ENCODE measurements at regions not wholly inside any gene's neighbourhood (a gene's known extent, or its start where the extent isn't known, plus 50 kb on each side); places are given as distances from the start of the nearest gene placed in this dataset.

DNA sequence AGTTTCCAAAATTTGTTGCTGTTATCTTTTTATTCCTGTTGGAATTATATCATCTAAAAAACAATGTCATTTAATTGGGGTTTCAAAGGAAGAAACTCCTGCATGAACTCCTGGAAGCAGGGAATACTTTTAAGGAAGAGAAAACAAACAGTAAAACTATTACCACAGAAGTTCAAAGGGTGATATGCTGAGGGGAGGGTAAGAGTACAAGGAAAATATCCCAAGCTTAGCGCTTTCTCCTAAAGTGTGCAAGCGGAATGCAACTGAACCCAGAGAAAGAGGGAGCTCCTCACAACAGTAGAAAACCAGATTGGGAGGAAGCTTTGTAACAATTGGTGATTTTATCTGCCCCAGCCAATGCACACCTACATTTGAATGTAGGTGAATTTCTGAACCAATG is 175.1 kb downstream of the NUFIP1 start:
- Mint-ChIP-seq H3K4me1 (ENCODE audit: low read depth) (peaks cover 8% of the 10 kb centered on the region), H3K27me3 (ENCODE audit: low read depth) (peaks cover 2% of the 10 kb centered on the region), H3K36me3 (ENCODE audit: insufficient read depth) (no peaks in the 10 kb centered on the region), H3K4me3 (no peak overlapping the region), H3K9me3 (no peaks in the 10 kb centered on the region)
- ATAC-seq (no peak), DNase-seq (no peak)

DNA sequence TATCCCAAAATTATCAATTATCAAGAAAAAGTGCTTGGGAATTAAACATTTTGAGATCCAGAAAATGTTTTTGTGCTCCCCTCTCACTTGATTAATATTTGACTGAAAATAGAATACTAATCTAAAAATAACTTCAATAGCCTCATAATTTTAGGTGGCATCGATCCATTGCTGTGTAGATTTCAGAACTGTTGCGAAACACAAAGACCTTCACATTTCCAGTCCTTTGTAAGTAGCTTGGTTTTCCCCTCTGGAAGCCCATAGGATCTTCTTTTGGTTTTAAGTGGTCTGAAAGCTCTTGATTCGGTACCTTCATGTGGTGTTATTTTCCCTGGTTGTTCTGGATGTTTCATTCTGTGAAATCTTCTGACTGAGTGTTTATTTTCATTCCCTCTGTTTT is 176.5 kb downstream of the NUFIP1 start:
- H3K36me3 Mint-ChIP-seq (ENCODE audit: insufficient read depth), result no peaks in the 10 kb centered on the region
- no peaks in the 10 kb centered on the region for H3K9me3 Mint-ChIP-seq
- no peak overlapping the region for H3K4me3 Mint-ChIP-seq
- H3K27me3 Mint-ChIP-seq (ENCODE audit: low read depth), result peaks cover 4% of the 10 kb centered on the region
- DNase-seq, result no peak
- H3K4me1 Mint-ChIP-seq (ENCODE audit: low read depth), result peaks cover 4% of the 10 kb centered on the region
- no peak for ATAC-seq

DNA sequence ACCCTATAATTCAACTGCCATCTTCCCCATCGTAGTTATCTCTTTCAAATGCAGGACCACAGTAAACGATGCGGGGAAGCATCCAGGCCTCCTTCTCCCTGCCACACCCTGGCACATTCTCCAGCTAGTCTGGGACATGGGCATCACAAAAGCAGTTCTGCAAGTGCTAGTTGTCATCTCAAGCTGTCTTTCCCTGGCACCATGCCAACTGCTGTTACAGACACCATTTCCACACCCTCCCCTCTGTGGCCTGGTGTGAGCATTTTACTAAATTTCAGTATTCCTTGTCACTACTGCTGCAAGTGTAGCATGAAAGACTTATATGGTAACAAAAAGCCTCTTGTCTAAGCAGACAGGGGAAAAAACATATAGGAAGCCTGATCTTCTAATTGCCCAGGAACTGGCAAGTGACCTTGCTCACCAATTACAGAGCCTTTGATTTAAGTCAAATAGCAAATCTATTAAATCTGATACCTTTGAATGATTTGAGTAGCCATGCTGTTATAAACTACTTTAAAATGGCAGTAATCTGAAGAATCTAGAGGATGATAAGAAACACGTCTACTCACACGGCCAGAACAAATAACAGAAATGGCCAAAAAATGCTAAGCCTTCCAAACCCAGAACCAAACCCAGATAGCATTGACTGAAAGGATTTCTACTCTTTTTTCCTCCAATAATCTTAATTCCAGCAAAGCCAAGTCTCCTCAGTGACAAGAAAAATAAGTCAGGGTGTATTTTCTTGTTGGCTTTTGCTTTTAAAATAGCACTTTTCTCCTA is 179.0 kb downstream of the NUFIP1 start:
- no peak for ATAC-seq

DNA sequence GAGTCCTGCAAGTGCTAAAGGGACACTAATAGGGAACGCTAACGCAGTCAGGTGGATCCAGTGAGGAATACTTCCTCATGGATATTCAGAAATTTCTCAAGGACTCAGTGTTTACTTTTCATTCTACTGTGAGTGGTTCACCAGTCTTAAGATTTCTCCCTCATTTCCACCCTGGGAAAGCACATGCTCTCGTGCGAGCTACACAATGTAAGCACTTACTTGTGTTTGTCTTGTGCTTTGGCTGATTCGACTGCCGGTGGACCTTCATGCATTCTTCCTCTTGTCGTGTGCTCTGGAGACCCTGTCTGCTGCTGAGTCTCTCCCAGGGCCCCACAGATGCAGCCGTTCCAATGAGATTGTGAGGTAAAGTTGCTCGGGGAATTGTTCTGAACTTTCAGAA is 180.1 kb downstream of the NUFIP1 start:
- Mint-ChIP-seq H3K4me1 (ENCODE audit: low read depth) (no peaks in the 10 kb centered on the region), H3K36me3 (ENCODE audit: insufficient read depth) (no peaks in the 10 kb centered on the region), H3K27me3 (ENCODE audit: low read depth) (peaks cover 5% of the 10 kb centered on the region), H3K9me3 (no peaks in the 10 kb centered on the region), H3K4me3 (no peak overlapping the region)
- DNase-seq, result no peak
- ATAC-seq, result no peak

More for the DNA sequence above, 179.0 kb downstream of the NUFIP1 start:
- DNase-seq, result no peak
- Mint-ChIP-seq H3K27me3 (ENCODE audit: low read depth) (peaks cover 3% of the 10 kb centered on the region), H3K36me3 (ENCODE audit: insufficient read depth) (no peaks in the 10 kb centered on the region), H3K4me3 (no peak overlapping the region), H3K9me3 (no peaks in the 10 kb centered on the region), H3K4me1 (ENCODE audit: low read depth) (no peaks in the 10 kb centered on the region)

DNA sequence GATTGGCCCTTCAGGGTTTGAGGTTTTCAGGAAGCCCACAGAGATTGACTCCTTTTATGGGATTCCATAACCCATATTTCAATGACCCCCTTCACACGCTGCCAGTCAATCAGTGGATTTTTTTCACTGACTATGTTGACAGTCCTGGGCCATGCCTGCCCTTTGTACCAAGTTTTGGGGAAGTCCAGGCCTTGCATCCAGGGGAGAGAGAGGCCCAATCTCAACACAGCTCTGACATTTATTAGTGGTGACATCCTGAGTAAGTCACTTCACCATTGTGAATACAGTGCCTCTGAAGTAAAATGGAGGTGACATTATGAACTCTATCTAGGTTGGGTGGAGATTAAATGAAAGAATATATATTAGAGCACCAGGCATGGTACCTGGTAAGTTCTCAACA is 181.1 kb downstream of the NUFIP1 start:
- no peaks in the 10 kb centered on the region for H3K9me3 Mint-ChIP-seq
- H3K4me3 Mint-ChIP-seq, result no peak overlapping the region
- H3K27me3 Mint-ChIP-seq (ENCODE audit: low read depth), result peaks cover 7% of the 10 kb centered on the region
- no peaks in the 10 kb centered on the region for H3K36me3 Mint-ChIP-seq (ENCODE audit: insufficient read depth)
- no peaks in the 10 kb centered on the region for H3K4me1 Mint-ChIP-seq (ENCODE audit: low read depth)
- ATAC-seq, result no peak
- no peak for DNase-seq

DNA sequence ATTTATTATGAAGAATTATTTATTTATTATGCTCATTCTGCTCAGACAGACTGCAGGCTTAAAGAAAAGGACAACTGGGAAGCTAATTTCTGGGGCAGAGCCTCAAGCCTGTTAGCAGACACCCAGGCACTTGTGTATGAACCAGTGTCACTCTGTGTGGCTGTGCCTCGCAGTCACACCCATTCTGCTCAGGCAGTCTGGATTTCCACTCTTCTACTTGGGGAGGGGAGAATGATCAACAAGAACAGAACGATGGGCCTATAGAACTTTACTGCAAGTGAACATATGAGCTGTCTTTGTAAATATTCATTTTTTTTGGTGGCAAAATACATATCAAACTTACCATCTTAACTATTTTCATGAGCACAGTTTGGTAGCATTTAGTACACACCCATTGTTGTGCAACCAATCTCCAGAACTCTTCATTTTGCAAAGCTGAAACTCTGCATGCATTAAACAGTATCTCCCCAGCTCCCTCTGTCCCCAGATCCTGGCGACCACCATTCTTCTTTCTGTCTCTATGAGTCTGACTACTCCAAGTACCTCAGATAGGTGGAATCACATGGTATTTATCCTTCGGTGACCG is 181.7 kb downstream of the NUFIP1 start:
- Mint-ChIP-seq H3K9me3 (no peaks in the 10 kb centered on the region), H3K4me3 (no peak overlapping the region), H3K27me3 (ENCODE audit: low read depth) (peaks cover 9% of the 10 kb centered on the region), H3K36me3 (ENCODE audit: insufficient read depth) (no peaks in the 10 kb centered on the region), H3K4me1 (ENCODE audit: low read depth) (no peaks in the 10 kb centered on the region)
- no peak for DNase-seq
- no peak for ATAC-seq

DNA sequence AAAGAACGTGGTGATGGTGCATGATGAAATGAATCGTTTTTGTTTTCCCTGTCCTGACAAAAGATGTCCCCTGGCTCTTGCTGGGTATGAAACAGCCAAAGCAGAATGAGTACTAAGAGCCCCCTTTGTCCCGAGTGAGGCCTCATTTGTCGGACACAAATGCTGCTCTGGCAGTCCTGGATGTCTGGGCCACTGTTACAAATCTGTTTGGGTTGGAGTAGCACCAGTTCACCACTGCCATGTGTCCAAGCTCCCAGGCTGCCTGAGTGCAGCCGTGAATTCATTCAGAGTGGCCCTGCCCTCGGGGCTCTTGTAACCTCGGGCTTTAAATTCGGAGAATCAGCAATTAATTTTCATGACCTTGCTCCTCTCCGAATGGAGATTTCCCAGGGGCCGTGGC is 182.4 kb downstream of the NUFIP1 start:
- no peaks in the 10 kb centered on the region for H3K36me3 Mint-ChIP-seq (ENCODE audit: insufficient read depth)
- H3K27me3 Mint-ChIP-seq (ENCODE audit: low read depth), result peaks cover 9% of the 10 kb centered on the region
- H3K4me1 Mint-ChIP-seq (ENCODE audit: low read depth), result no peaks in the 10 kb centered on the region

DNA sequence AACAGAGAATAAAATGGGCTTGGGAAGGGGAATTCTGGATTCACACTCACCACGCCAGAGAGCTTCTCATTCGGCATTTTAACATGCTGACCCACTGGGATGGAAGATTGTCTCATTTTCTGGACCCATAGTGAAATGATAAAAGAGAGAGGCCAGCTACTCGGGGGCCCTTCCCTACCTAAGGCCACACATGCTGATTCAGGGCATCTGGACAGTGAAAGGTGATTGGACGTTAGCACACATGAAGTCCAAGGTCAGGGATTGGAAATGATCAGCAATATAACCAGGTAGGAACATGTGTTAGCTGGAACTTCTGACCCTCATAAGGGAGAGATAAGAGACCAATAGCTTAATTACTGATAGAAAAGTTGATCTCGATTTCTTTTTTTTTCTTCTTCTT is 183.7 kb downstream of the NUFIP1 start:
- no peak for DNase-seq
- no peak for ATAC-seq
- no peaks in the 10 kb centered on the region for H3K36me3 Mint-ChIP-seq (ENCODE audit: insufficient read depth)
- peaks cover 9% of the 10 kb centered on the region for H3K27me3 Mint-ChIP-seq (ENCODE audit: low read depth)
- H3K9me3 Mint-ChIP-seq, result no peaks in the 10 kb centered on the region
- H3K4me3 Mint-ChIP-seq, result no peak overlapping the region
- no peaks in the 10 kb centered on the region for H3K4me1 Mint-ChIP-seq (ENCODE audit: low read depth)

More for the DNA sequence above, 182.4 kb downstream of the NUFIP1 start:
- DNase-seq (no peak), ATAC-seq (no peak)
- no peaks in the 10 kb centered on the region for H3K9me3 Mint-ChIP-seq
- no peak overlapping the region for H3K4me3 Mint-ChIP-seq

DNA sequence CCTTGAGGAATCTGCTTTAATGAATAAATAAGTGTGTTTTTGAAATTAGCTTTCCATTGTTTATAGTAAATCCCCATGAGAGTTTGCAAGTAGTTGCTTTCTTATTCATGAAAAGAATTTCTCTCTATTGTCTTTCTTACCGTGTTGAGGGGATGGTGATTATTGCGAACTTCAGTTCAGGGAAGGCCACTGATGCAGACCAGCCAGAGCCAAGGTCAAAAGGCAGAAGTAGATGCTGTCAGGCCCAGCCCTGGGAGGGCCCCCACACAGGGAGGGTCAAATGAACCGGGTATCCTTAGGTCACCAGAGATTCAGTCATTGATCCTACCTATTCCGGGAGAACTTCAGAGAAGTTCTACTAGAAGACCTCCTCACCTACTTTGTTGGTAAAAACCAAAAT is 185.9 kb downstream of the NUFIP1 start:
- Mint-ChIP-seq H3K36me3 (ENCODE audit: insufficient read depth) (no peaks in the 10 kb centered on the region), H3K9me3 (no peaks in the 10 kb centered on the region), H3K27me3 (ENCODE audit: low read depth) (peaks cover 7% of the 10 kb centered on the region), H3K4me1 (ENCODE audit: low read depth) (no peaks in the 10 kb centered on the region), H3K4me3 (no peak overlapping the region)
- DNase-seq (no peak), ATAC-seq (no peak)

DNA sequence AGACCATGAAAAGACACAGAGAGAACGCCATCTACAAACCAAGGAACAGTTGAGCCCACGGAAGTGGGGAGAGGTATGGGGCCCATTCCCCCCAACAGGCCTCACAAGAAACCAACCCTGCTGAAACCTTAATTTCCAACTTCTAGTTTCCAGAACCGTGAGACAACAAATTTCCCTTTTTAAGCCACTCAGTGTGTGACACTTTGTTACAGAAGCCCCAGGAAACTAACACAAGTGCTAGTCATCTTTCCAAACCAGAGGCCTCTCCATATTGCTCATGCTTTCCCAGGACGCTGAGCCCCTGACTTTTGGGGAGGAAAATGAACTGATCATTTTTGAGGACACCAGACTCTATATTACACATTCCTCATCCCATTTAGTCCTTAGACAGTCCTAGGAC is 186.8 kb downstream of the NUFIP1 start:
- H3K9me3 Mint-ChIP-seq, result no peaks in the 10 kb centered on the region
- no peak overlapping the region for H3K4me3 Mint-ChIP-seq

DNA sequence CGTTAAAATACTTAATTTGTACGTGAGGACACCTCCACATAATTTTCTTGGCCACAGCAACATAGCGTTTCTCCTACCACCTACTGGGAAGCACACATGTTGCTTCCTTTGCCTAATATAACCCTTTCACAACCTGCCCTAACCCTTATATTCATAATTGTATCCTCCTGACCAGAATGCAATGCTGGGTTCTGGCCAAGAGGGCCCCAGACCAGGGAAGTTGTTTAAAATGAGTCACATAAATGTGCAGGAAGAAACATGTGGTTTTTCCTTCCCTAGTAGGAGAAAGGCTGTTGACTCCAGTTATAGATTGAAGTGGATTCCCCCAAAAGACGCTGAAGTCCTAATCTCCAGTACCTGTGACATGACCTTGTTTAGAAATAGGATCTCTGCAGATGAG is 187.3 kb downstream of the NUFIP1 start:
- ATAC-seq, result no peak

More for the DNA sequence above, 186.8 kb downstream of the NUFIP1 start:
- Mint-ChIP-seq H3K36me3 (ENCODE audit: insufficient read depth) (no peaks in the 10 kb centered on the region), H3K4me1 (ENCODE audit: low read depth) (no peaks in the 10 kb centered on the region), H3K27me3 (ENCODE audit: low read depth) (peaks cover 7% of the 10 kb centered on the region)
- ATAC-seq (no peak), DNase-seq (no peak)

DNA sequence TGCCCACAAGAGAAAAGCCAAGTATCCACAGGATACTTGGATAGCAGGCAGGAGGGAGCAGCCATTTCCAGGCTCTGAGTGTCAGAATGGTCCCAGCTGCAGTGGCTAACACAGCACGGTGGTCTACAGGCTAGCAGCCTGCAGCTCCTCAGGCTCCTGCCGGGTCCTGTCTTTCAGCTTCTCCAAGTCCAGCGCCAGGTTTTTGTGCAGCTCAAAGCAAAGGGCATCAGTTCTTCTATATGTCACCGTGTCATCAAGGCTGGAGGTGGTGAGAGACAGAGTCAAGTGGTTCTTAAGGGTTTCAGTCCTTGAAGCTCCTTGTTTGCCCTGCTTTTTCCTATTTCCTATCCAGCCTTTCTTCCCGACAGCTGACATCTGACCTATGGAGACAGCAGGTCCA is 188.6 kb downstream of the NUFIP1 start:
- Mint-ChIP-seq H3K4me3 (no peak overlapping the region), H3K27me3 (ENCODE audit: low read depth) (peaks cover 7% of the 10 kb centered on the region), H3K4me1 (ENCODE audit: low read depth) (no peaks in the 10 kb centered on the region), H3K36me3 (ENCODE audit: insufficient read depth) (no peaks in the 10 kb centered on the region), H3K9me3 (no peaks in the 10 kb centered on the region)
- ATAC-seq, result no peak
- no peak for DNase-seq

More for the DNA sequence above, 187.3 kb downstream of the NUFIP1 start:
- Mint-ChIP-seq H3K9me3 (no peaks in the 10 kb centered on the region), H3K4me3 (no peak overlapping the region), H3K4me1 (ENCODE audit: low read depth) (no peaks in the 10 kb centered on the region), H3K27me3 (ENCODE audit: low read depth) (peaks cover 7% of the 10 kb centered on the region), H3K36me3 (ENCODE audit: insufficient read depth) (no peaks in the 10 kb centered on the region)
- DNase-seq, result no peak

DNA sequence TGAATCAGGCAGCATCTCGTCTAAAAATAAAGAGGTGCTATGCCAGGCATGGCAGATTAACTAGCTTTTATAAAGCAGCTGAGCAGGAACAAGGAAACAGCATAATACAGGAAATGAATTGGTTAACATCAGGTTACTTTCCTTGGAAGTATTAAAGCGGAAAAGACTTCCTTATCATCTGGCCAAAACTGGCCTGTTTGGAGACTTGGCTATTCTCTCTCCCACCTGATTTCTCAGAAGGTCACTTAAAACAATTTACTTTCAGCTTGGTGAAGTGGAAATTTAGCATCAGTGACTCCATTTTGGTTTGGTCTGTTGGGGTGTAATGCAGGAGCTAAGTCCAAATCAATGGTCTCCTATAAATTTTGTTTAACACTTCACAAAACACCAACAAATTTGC is 191.6 kb downstream of the NUFIP1 start:
- Mint-ChIP-seq H3K4me1 (ENCODE audit: low read depth) (no peaks in the 10 kb centered on the region), H3K4me3 (no peak overlapping the region), H3K9me3 (no peaks in the 10 kb centered on the region), H3K36me3 (ENCODE audit: insufficient read depth) (no peaks in the 10 kb centered on the region), H3K27me3 (ENCODE audit: low read depth) (no peaks in the 10 kb centered on the region)
- ATAC-seq (no peak), DNase-seq (no peak)

DNA sequence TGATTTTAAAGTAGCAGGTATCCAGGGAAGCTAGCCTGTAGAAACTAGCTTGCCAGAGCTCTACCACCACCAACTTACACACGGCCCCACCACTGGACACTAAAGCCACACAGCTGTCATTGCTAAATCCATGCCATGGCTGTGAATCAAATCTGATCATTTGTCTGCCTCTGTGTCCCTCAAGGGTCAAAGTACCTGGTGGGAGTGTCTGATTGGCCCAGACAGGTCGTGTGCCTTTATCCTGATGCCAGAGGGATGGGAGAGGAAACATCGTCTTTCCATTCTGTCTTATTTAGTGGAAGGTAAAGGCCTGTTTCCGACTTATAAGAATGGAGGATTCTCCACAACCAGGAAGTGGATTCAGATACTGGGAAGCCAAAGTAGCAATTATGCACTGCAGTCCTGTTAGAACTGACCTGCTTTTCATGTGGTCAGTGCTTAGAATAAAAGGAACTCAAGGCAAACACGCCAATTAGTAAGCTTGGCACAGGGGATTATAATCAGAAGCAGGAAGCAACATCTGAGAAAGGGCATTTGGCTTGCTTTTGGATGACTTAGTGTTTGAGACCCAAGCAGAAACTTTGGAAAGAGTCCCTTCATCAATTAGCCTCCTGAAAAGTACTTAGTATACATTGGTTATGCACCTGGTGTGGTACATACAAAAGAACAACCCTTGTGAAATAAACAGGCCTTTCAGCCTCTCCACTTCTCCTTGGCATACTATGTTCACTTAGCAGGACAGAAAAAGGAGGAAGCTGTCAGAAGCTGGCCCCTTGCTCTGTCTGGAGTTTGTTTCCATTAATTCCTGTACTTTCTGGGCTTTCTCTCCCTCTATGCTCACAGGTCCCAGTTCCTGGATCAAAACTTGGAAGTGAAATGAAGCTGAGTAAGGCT is 192.4 kb downstream of the NUFIP1 start:
- DNase-seq (no peak), ATAC-seq (no peak)
- no peaks in the 10 kb centered on the region for H3K9me3 Mint-ChIP-seq
- no peaks in the 10 kb centered on the region for H3K4me1 Mint-ChIP-seq (ENCODE audit: low read depth)
- no peaks in the 10 kb centered on the region for H3K27me3 Mint-ChIP-seq (ENCODE audit: low read depth)
- H3K36me3 Mint-ChIP-seq (ENCODE audit: insufficient read depth), result no peaks in the 10 kb centered on the region
- H3K4me3 Mint-ChIP-seq, result no peak overlapping the region

Data from activated T-cell treated with anti-CD3 and anti-CD28 coated beads, Interleukin-2, amount 50 U/mL, for 4 hours (primary cell).